ENCODE measurements at regions not wholly inside any gene's neighbourhood (a gene's known extent, or its start where the extent isn't known, plus 50 kb on each side); places are given as distances from the start of the nearest gene placed in this dataset.

GRCh38 chr13:89950225-89950624 lies 1397.3 kb upstream of the MIR17HG start:
- no peak for DNase-seq (ENCODE audit: low spot score in 2 of 2)
- FAIRE-seq, result no peak

GRCh38 chr13:89951341-89951740 lies 1396.1 kb upstream of the MIR17HG start:
- no peak for DNase-seq (ENCODE audit: low spot score in 2 of 2)
- FAIRE-seq, result no peak

- FAIRE-seq (no peak), DNase-seq (ENCODE audit: low spot score in 2 of 2) (no peak)
These were observed 1393.9 kb upstream of the MIR17HG start for GRCh38 chr13:89953581-89953980.

- DNase-seq (ENCODE audit: low spot score in 2 of 2) (no peak), FAIRE-seq (no peak)
These were observed 1391.7 kb upstream of the MIR17HG start for GRCh38 chr13:89955773-89956172.

GRCh38 chr13:89959074-89959473 lies 1388.4 kb upstream of the MIR17HG start:
- DNase-seq (ENCODE audit: low spot score in 2 of 2) (no peak), FAIRE-seq (no peak)

GRCh38 chr13:89965252-89965651 lies 1382.2 kb upstream of the MIR17HG start:
- DNase-seq (ENCODE audit: low spot score in 2 of 2) (no peak), FAIRE-seq (no peak)

GRCh38 chr13:89966524-89966923 lies 1381.0 kb upstream of the MIR17HG start:
- FAIRE-seq (no peak), DNase-seq (ENCODE audit: low spot score in 2 of 2) (no peak)

- DNase-seq (ENCODE audit: low spot score in 2 of 2) (no peak), FAIRE-seq (no peak)
These were observed 1379.8 kb upstream of the MIR17HG start for GRCh38 chr13:89967701-89968100.

- DNase-seq (ENCODE audit: low spot score in 2 of 2), result no peak
- no peak for FAIRE-seq
These were observed 1379.0 kb upstream of the MIR17HG start for GRCh38 chr13:89968470-89968869.

- FAIRE-seq (no peak), DNase-seq (ENCODE audit: low spot score in 2 of 2) (no peak)
These were observed 1377.2 kb upstream of the MIR17HG start for GRCh38 chr13:89970353-89970709.

GRCh38 chr13:89977203-89977602 lies 1370.3 kb upstream of the MIR17HG start:
- DNase-seq (ENCODE audit: low spot score in 2 of 2) (no peak), FAIRE-seq (no peak)

GRCh38 chr13:89980896-89981295 lies 1366.6 kb upstream of the MIR17HG start:
- FAIRE-seq (no peak), DNase-seq (ENCODE audit: low spot score in 2 of 2) (no peak)

- no peak for FAIRE-seq
These were observed 1364.9 kb upstream of the MIR17HG start for GRCh38 chr13:89982407-89983095.

GRCh38 chr13:89988206-89988605 lies 1359.3 kb upstream of the MIR17HG start:
- FAIRE-seq (no peak), DNase-seq (ENCODE audit: low spot score in 2 of 2) (no peak)

More at GRCh38 chr13:89982407-89983095, 1364.9 kb upstream of the MIR17HG start:
- no peak for DNase-seq (ENCODE audit: low spot score in 2 of 2)

GRCh38 chr13:90003566-90003965 lies 1343.9 kb upstream of the MIR17HG start:
- FAIRE-seq (no peak), DNase-seq (ENCODE audit: low spot score in 2 of 2) (no peak)

GRCh38 chr13:90008707-90009149 lies 1338.8 kb upstream of the MIR17HG start:
- no peak for FAIRE-seq

GRCh38 chr13:90014038-90014437 lies 1333.4 kb upstream of the MIR17HG start:
- no peak for DNase-seq (ENCODE audit: low spot score in 2 of 2)
- peak; percentile 63 for FAIRE-seq

More at GRCh38 chr13:90008707-90009149, 1338.8 kb upstream of the MIR17HG start:
- DNase-seq (ENCODE audit: low spot score in 2 of 2), result no peak

- no peak for FAIRE-seq
These were observed 1331.7 kb upstream of the MIR17HG start for GRCh38 chr13:90015565-90016507.

GRCh38 chr13:90016688-90017087 lies 1330.8 kb upstream of the MIR17HG start:
- FAIRE-seq, result peak; percentile 17
- no peak for DNase-seq (ENCODE audit: low spot score in 2 of 2)

More at GRCh38 chr13:90015565-90016507, 1331.7 kb upstream of the MIR17HG start:
- DNase-seq (ENCODE audit: low spot score in 2 of 2), result no peak

- FAIRE-seq (no peak), DNase-seq (ENCODE audit: low spot score in 2 of 2) (no peak)
These were observed 1326.9 kb upstream of the MIR17HG start for GRCh38 chr13:90020536-90021070.

GRCh38 chr13:90027409-90027808 lies 1320.1 kb upstream of the MIR17HG start:
- DNase-seq (ENCODE audit: low spot score in 2 of 2) (no peak), FAIRE-seq (no peak)

Data from frontal cortex (tissue), 3 donors.